ENCODE measurements at regions not wholly inside any gene's neighbourhood (a gene's known extent, or its start where the extent isn't known, plus 50 kb on each side); places are given as distances from the start of the nearest gene placed in this dataset.

DNA sequence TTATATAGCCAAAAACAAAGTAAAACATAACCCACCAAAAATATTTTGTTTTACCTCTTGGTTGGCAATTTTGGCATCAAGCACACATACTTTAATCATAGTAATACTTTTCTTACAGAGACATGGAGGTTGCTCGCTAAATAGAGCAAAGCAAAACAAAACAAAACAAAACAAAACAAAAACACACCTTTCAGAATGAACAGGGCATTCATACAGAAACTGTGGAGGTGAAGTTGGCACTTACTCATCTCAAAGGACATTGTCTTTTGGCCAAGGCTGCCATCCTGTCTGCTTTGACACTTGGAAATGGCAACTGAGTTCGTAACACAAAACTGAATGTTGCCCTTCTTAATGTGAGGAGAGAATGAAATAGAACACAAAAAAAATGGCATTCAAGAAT is 773.1 kb downstream of the USP25 start:
- TF ChIP-seq, protein P1, sequence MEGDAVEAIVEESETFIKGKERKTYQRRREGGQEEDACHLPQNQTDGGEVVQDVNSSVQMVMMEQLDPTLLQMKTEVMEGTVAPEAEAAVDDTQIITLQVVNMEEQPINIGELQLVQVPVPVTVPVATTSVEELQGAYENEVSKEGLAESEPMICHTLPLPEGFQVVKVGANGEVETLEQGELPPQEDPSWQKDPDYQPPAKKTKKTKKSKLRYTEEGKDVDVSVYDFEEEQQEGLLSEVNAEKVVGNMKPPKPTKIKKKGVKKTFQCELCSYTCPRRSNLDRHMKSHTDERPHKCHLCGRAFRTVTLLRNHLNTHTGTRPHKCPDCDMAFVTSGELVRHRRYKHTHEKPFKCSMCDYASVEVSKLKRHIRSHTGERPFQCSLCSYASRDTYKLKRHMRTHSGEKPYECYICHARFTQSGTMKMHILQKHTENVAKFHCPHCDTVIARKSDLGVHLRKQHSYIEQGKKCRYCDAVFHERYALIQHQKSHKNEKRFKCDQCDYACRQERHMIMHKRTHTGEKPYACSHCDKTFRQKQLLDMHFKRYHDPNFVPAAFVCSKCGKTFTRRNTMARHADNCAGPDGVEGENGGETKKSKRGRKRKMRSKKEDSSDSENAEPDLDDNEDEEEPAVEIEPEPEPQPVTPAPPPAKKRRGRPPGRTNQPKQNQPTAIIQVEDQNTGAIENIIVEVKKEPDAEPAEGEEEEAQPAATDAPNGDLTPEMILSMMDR (IDR thresholded peaks at IDR 0.05; ENCODE audit: extremely low read depth, missing control alignments), result no peak
- DNase-seq (ENCODE audit: low spot score), result no peak

DNA sequence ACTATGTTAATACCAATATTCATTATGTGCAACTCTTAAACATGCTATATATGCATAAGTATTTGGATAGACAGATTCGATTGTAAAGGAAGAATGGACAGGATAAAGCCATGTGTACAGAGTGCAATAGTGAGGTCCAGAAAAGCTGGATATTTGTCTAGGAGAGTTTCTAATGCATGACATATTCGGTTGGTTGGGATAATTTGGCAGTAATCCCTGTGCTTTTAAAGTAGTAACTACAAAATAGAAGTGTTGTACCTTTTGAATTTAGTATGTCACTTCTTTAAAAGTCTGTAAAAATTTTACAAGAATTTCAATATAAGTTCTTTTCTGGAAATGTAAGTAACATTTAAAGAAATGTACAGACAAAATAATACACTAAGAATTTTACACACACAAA is 774.5 kb downstream of the USP25 start:
- TF ChIP-seq, protein P1 (IDR thresholded peaks at IDR 0.05; ENCODE audit: extremely low read depth, missing control alignments), result no peak
- DNase-seq (ENCODE audit: low spot score), result no peak

DNA sequence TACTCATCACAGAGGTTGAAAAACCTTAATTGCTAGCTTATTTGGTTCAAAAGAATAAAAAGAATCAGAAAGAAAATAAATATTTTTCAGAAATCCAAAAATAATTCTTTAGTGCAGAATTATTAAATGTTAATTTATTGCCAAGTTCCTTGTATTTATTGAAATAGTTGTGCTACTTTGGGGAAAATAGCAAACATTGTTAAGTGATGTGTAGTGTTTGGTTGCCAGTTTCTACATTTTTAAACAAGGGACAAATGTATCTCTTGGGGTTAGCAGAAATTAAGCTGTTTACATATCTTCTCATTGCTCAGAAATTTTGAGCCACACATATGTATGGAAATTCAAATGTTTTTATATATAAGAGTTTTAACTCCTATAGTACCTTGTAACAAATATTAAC is 775.0 kb downstream of the USP25 start:
- TF ChIP-seq, protein P1 (IDR thresholded peaks at IDR 0.05; ENCODE audit: extremely low read depth, missing control alignments), result no peak
- no peak for DNase-seq (ENCODE audit: low spot score)

DNA sequence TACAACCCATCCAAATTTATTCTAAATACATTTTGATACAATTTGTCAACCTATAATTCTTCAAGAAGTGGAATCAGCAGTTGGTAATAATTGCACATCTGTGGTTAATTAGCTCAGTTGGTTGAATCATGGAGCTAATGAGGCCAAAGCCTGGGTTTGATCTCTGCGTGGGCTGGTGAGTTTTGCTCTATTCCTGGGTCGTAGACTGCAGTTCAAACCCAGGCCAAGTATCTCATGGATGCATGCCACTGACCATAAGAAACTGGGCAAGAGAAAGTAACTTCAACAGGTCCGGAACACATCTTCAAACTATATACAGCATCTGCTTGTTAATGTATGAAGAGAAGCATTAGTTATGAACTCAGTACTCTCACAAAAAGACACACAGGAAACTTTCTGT is 779.7 kb downstream of the USP25 start:
- TF ChIP-seq, protein P1 (IDR thresholded peaks at IDR 0.05; ENCODE audit: extremely low read depth, missing control alignments), result no peak
- DNase-seq (ENCODE audit: low spot score), result no peak

DNA sequence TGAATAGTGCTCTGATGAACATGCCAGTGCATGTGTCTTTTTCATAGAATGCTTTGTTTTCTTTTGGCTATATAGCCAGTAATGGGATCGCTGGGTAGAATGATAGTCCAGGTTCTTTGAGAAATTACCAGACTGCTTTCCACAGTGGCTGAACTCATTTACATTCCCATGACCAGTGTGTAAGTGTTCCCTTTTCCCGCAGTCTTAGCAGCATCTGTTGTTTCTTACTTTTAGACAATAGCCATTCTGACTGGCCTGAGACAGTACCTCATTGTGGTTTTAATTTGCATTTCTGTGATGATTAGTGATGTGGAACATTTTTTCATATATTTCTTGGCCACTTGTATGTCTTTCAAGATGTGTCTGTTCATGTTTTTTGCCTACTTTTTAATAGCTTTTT is 784.5 kb downstream of the USP25 start:
- TF ChIP-seq, protein P1 (IDR thresholded peaks at IDR 0.05; ENCODE audit: extremely low read depth, missing control alignments), result no peak
- DNase-seq (ENCODE audit: low spot score), result no peak

DNA sequence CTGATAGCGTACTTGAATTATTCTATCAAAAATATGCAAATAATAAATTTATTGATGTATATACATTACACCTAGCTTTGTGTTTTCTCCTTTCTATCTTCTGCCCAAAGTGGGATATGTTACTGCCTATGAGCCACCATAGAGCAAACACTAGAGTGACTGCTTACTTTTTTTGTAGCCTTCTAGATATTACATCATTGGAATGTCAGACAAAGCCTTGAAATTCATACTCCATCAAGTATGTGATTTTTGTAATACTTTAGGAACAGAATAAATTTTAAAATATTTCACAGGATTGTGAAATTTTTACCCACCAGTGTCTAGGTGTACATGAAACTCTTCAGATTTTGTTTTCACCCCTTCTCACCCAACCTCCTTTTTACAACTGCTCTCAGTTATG is 787.6 kb downstream of the USP25 start:
- DNase-seq (ENCODE audit: low spot score), result no peak
- TF ChIP-seq, protein P1 (IDR thresholded peaks at IDR 0.05; ENCODE audit: extremely low read depth, missing control alignments), result no peak

DNA sequence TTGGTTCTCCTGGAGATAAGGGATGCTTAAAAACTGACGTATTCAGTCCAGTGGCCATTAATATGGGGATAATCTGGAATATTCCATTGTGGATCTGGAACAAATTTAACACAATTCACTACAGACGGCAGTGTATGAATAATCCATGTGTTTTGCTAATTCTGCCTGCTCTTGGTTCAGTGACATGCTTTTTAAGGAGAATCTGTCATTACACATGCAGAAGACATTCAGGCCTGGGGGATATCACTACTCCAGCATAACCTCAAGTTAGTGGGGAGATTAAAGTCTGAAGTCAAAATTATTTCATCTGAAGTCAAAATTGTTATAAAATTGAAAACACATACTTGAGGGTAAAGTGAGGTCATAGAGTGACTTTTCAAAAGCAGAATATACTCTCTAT is 789.3 kb downstream of the USP25 start:
- DNase-seq (ENCODE audit: low spot score), result no peak

More for the DNA sequence above, 789.3 kb downstream of the USP25 start:
- TF ChIP-seq, protein P1 (IDR thresholded peaks at IDR 0.05; ENCODE audit: extremely low read depth, missing control alignments), result no peak

Measured in GM20000 (cell line).